Testis (tissue), 2 donors: ENCODE measurements at regions not wholly inside any gene's neighbourhood (a gene's known extent, or its start where the extent isn't known, plus 50 kb on each side); places are given as distances from the start of the nearest gene placed in this dataset.

ENCODE experiments used
- POLR2A ChIP-seq: fragments of 450-650 bp; IDR thresholded peaks from one replicate; pipeline ENCODE4 v1.6.1; 2017; ENCODE audit warnings: antibody characterized with exemption, mild to moderate bottlenecking, moderate library complexity
- TF ChIP-seq, protein P1 (sequence below), 3 experiments: fragments of 450-650 bp in 2 of 3; fragments of 200-600 bp in 1 of 3; sonication (generic) in 1 of 3; IDR thresholded peaks; one replicate each; pipeline ENCODE4 v1.5.1; 2016 to 2019; ENCODE audit warnings: antibody characterized with exemption in 3 of 3, mild to moderate bottlenecking in 2 of 3, moderate library complexity in 1 of 3

DNA sequence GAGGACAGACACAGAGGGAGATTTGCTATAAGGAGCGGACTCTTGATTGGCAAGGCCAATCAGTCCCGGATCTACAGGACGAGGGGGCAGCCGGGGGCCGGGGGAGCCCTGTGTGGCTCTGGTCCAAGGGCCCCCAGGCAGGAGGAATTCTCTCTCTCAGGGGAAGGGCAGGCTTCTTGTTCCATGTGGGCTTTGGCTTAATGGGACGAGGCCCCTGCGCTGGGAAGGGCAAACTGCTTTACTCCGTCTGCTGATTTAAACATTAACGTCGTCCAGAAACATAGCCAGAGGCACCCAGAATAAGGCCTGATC lies 75.9 kb downstream of the TMEM18 start:
- TF ChIP-seq, protein P1, sequence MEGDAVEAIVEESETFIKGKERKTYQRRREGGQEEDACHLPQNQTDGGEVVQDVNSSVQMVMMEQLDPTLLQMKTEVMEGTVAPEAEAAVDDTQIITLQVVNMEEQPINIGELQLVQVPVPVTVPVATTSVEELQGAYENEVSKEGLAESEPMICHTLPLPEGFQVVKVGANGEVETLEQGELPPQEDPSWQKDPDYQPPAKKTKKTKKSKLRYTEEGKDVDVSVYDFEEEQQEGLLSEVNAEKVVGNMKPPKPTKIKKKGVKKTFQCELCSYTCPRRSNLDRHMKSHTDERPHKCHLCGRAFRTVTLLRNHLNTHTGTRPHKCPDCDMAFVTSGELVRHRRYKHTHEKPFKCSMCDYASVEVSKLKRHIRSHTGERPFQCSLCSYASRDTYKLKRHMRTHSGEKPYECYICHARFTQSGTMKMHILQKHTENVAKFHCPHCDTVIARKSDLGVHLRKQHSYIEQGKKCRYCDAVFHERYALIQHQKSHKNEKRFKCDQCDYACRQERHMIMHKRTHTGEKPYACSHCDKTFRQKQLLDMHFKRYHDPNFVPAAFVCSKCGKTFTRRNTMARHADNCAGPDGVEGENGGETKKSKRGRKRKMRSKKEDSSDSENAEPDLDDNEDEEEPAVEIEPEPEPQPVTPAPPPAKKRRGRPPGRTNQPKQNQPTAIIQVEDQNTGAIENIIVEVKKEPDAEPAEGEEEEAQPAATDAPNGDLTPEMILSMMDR (IDR thresholded peaks at IDR 0.05): no peak
- TF ChIP-seq POLR2A: no peak
